ENCODE measurements at regions not wholly inside any gene's neighbourhood (a gene's known extent, or its start where the extent isn't known, plus 50 kb on each side); places are given as distances from the start of the nearest gene placed in this dataset.

DNA sequence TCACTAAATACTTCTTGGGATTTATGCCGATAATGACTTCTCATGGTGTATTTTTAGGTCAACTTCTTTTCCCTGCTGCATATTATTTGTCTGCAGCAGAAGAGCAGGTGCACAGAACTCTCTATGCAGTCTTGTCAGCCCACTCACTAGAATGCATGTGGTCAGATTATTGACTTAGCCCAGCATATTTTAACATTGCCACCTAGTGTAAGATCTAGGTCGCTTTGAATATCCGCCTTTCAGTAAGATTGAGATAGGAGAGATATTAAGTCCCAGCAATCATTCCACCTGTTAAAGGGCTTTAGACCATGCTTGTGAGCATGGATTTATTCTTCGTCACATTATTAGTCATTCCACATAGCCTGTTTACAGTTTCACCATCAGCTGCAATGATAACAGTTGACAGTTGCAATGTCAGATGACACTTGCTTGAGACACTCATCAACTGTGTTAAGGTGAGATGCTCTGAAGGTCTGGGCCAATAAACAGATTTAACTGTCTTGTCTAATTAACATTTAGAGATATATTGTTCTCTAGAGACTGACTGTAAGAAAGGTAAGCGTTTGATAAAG, 491.7 kb downstream of the ARL4A start:
- Histone ChIP-seq H3K27me3 (ENCODE audit: low read length) (no peaks in the 10 kb centered on the region; the same call in 1 of the 2 replicates), H3K36me3 (ENCODE audit: low read length) (no peaks in the 10 kb centered on the region), H3K9me2 (replicated peaks; ENCODE audit: insufficient read depth, low read length) (no peaks in the 10 kb centered on the region), H4K20me1 (ENCODE audit: low read depth, low read length) (no peaks in the 10 kb centered on the region), H3K79me2 (ENCODE audit: insufficient read depth, low read length) (no peaks in the 10 kb centered on the region), H3K9ac (ENCODE audit: low read length) (no peak overlapping the region), H2AFZ (ENCODE audit: low read depth, low read length, severe bottlenecking) (no peak overlapping the region), H3F3A (ENCODE audit: insufficient read depth) (no peaks in the 10 kb centered on the region), H3K9me3 (ENCODE audit: insufficient read depth, low read length) (no peaks in the 10 kb centered on the region), H3K4me2 (ENCODE audit: low read depth, low read length, poor library complexity, severe bottlenecking) (no peak overlapping the region), H3K4me3 (ENCODE audit: insufficient read depth, low read length, poor library complexity, severe bottlenecking) (no peak overlapping the region), H3K27ac (ENCODE audit: low read depth, low read length) (no peak overlapping the region)
- no peak for TF ChIP-seq EZH2phosphoT487 (conservative IDR thresholded peaks at IDR 0.05; ENCODE audit: low read length)
- TF ChIP-seq, protein P1, sequence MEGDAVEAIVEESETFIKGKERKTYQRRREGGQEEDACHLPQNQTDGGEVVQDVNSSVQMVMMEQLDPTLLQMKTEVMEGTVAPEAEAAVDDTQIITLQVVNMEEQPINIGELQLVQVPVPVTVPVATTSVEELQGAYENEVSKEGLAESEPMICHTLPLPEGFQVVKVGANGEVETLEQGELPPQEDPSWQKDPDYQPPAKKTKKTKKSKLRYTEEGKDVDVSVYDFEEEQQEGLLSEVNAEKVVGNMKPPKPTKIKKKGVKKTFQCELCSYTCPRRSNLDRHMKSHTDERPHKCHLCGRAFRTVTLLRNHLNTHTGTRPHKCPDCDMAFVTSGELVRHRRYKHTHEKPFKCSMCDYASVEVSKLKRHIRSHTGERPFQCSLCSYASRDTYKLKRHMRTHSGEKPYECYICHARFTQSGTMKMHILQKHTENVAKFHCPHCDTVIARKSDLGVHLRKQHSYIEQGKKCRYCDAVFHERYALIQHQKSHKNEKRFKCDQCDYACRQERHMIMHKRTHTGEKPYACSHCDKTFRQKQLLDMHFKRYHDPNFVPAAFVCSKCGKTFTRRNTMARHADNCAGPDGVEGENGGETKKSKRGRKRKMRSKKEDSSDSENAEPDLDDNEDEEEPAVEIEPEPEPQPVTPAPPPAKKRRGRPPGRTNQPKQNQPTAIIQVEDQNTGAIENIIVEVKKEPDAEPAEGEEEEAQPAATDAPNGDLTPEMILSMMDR (IDR thresholded peaks at IDR 0.05; ENCODE audit: insufficient read depth, low read length, poor library complexity, severe bottlenecking), result no peak

DNA sequence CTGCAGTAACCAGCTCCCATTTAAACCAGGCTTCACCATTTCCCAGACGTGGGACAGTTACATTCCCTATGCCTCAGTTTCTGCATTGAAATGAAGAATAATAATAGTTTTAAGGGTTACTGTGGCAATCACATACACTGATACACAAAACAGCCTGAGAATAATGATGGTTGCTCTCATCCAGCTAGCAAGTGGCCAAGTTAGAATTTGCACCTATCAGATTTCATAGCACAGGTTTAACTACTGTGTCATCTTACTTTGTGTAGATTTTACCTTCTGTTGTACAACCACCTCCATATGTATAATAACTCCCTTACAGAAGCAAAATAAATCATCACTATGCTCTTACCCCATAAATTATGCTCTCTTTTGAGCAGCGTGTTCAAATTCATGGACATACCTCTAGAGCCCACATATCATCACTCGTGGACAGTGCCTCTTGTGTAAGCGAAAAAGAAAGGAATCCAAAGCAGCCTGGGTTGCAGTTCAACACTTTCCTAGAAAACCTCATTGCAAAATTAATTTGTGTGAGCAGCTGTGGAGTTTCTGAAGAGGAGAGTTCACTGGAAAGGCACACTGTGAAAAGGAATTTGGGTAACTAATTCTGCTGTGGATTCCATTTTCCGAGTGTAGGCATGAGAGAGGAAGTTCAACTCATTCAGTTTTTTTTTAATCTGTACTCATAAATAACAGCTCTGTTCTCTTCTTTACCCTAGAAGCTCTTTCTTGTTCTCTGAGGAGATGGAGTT, 492.5 kb downstream of the ARL4A start:
- H3K4me3 ChIP-seq (ENCODE audit: insufficient read depth, low read length, poor library complexity, severe bottlenecking), result no peak overlapping the region
- H3K9ac ChIP-seq (ENCODE audit: low read length), result no peak overlapping the region
- no peaks in the 10 kb centered on the region for H3K9me3 ChIP-seq (ENCODE audit: insufficient read depth, low read length)
- no peaks in the 10 kb centered on the region for H3F3A ChIP-seq (ENCODE audit: insufficient read depth)
- H3K4me2 ChIP-seq (ENCODE audit: low read depth, low read length, poor library complexity, severe bottlenecking), result no peak overlapping the region
- no peaks in the 10 kb centered on the region for H4K20me1 ChIP-seq (ENCODE audit: low read depth, low read length)
- H3K27ac ChIP-seq (ENCODE audit: low read depth, low read length), result no peak overlapping the region
- H3K79me2 ChIP-seq (ENCODE audit: insufficient read depth, low read length), result no peaks in the 10 kb centered on the region
- no peak for TF ChIP-seq EZH2phosphoT487 (conservative IDR thresholded peaks at IDR 0.05; ENCODE audit: low read length)
- TF ChIP-seq, protein P1 (IDR thresholded peaks at IDR 0.05; ENCODE audit: insufficient read depth, low read length, poor library complexity, severe bottlenecking), result no peak
- no peaks in the 10 kb centered on the region for H3K36me3 ChIP-seq (ENCODE audit: low read length)
- H3K27me3 ChIP-seq (ENCODE audit: low read length), result no peaks in the 10 kb centered on the region; the same call in 1 of the 2 replicates
- H3K9me2 ChIP-seq (replicated peaks; ENCODE audit: insufficient read depth, low read length), result no peaks in the 10 kb centered on the region
- no peak overlapping the region for H2AFZ ChIP-seq (ENCODE audit: low read depth, low read length, severe bottlenecking)

DNA sequence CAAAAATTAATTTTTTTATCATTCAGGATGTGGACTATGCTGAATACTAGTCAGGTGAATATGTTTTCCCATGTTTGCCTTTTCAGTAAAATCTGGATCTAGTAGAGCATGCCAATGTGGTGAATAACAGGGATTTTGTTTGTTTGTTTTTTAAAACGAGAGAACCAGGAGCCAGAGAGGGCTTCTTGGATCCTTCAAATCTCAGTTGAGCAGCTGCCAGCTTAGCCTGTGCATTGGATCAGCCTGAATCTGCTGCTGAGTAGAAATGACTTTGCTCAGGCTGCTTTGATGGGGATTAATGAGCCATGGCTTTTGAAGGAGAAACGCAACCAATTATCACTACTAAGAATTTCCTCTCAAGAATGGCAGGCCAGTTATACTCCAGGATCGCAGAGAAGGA, 493.8 kb downstream of the ARL4A start:
- H3K27ac ChIP-seq (ENCODE audit: low read depth, low read length), result no peak overlapping the region
- no peaks in the 10 kb centered on the region for H3K36me3 ChIP-seq (ENCODE audit: low read length)
- H3K27me3 ChIP-seq (ENCODE audit: low read length), result no peaks in the 10 kb centered on the region; the same call in 1 of the 2 replicates
- H2AFZ ChIP-seq (ENCODE audit: low read depth, low read length, severe bottlenecking), result no peak overlapping the region
- no peak overlapping the region for H3K4me2 ChIP-seq (ENCODE audit: low read depth, low read length, poor library complexity, severe bottlenecking)
- H3K9me2 ChIP-seq (replicated peaks; ENCODE audit: insufficient read depth, low read length), result no peaks in the 10 kb centered on the region
- H3K79me2 ChIP-seq (ENCODE audit: insufficient read depth, low read length), result no peaks in the 10 kb centered on the region
- no peaks in the 10 kb centered on the region for H4K20me1 ChIP-seq (ENCODE audit: low read depth, low read length)
- H3K9me3 ChIP-seq (ENCODE audit: insufficient read depth, low read length), result no peaks in the 10 kb centered on the region
- H3K9ac ChIP-seq (ENCODE audit: low read length), result no peak overlapping the region
- H3K4me3 ChIP-seq (ENCODE audit: insufficient read depth, low read length, poor library complexity, severe bottlenecking), result no peak overlapping the region
- no peak for TF ChIP-seq EZH2phosphoT487 (conservative IDR thresholded peaks at IDR 0.05; ENCODE audit: low read length)
- TF ChIP-seq, protein P1 (IDR thresholded peaks at IDR 0.05; ENCODE audit: insufficient read depth, low read length, poor library complexity, severe bottlenecking), result no peak
- no peaks in the 10 kb centered on the region for H3F3A ChIP-seq (ENCODE audit: insufficient read depth)

Measured in SU-DHL-6 (cell line).